Esophagus muscularis mucosa (tissue), 4 donors: ENCODE measurements at regions not wholly inside any gene's neighbourhood (a gene's known extent, or its start where the extent isn't known, plus 50 kb on each side); places are given as distances from the start of the nearest gene placed in this dataset.

Source experiments
- EP300 ChIP-seq: sonication (generic); formaldehyde crosslinking; IDR thresholded peaks from one replicate; pipeline ENCODE4 v1.6.1; 2017; ENCODE audit warnings: antibody characterized with exemption
- POLR2A ChIP-seq: fragments of 450-650 bp; IDR thresholded peaks from one replicate; pipeline ENCODE4 v1.6.1; 2017; ENCODE audit warnings: antibody characterized with exemption, moderate library complexity, mild to moderate bottlenecking, low read depth
- POLR2AphosphoS5 ChIP-seq, 2 donors: sonication (generic); formaldehyde crosslinking; IDR thresholded peaks; one replicate each; pipeline ENCODE4 v1.6.1; 2017; ENCODE audit warnings: antibody characterized with exemption in 2 of 2
- TF ChIP-seq, protein P1 (sequence below), 3 experiments: fragments of 200-600 bp in 2 of 3; fragments of 450-650 bp in 1 of 3; sonication (generic) in 2 of 3; IDR thresholded peaks; one replicate each; pipeline ENCODE4 v1.5.1; 2017 to 2019; ENCODE audit warnings: antibody characterized with exemption in 3 of 3, mild to moderate bottlenecking in 2 of 3, moderate library complexity in 1 of 3

DNA sequence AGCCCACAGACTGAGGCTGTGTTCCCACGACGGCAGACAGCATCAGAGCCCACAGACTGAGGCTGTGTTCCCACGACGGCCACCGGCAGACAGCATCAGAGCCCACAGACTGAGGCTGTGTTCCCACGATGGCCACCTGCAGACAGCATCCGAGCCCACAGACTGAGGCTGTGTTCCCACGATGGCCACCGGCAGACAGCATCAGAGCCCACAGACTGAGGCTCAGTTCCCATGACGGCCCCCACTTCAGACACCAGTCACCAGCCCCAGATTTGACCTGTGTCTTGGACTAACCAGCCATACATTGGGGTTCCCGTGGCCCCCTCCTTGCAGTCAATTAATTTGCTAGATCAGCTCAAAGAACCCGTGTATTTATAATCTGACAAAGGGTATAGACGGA lies 57.8 kb upstream of the SNTG2 start:
- no peak for TF ChIP-seq POLR2A
- TF ChIP-seq, protein P1, sequence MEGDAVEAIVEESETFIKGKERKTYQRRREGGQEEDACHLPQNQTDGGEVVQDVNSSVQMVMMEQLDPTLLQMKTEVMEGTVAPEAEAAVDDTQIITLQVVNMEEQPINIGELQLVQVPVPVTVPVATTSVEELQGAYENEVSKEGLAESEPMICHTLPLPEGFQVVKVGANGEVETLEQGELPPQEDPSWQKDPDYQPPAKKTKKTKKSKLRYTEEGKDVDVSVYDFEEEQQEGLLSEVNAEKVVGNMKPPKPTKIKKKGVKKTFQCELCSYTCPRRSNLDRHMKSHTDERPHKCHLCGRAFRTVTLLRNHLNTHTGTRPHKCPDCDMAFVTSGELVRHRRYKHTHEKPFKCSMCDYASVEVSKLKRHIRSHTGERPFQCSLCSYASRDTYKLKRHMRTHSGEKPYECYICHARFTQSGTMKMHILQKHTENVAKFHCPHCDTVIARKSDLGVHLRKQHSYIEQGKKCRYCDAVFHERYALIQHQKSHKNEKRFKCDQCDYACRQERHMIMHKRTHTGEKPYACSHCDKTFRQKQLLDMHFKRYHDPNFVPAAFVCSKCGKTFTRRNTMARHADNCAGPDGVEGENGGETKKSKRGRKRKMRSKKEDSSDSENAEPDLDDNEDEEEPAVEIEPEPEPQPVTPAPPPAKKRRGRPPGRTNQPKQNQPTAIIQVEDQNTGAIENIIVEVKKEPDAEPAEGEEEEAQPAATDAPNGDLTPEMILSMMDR (IDR thresholded peaks at IDR 0.05), result no peak
- no peak for TF ChIP-seq POLR2AphosphoS5 (IDR thresholded peaks at IDR 0.05)
- TF ChIP-seq EP300, result no peak
